SK-N-MC (cell line): ENCODE measurements at regions not wholly inside any gene's neighbourhood (a gene's known extent, or its start where the extent isn't known, plus 50 kb on each side); places are given as distances from the start of the nearest gene placed in this dataset.

Experiments
- DNase-seq: peaks from one replicate; pipeline ENCODE4 v3.0.0-alpha.2; 2011; ENCODE audit warnings: low read depth, low spot score
- H3K27ac ChIP-seq: fragments of 200-600 bp; sonication (generic); 2 replicates; pipeline ENCODE4 v1.5.1; 2016; ENCODE audit warnings: mixed run types
- H3K36me3 ChIP-seq: fragments of 200-600 bp; sonication (generic); 2 replicates; pipeline ENCODE4 v1.6.1; 2017; ENCODE audit warnings: antibody characterized with exemption, low read length, mixed read lengths; ENCODE audit not compliant: insufficient read depth
- H3K4me3 ChIP-seq: fragments of 200-600 bp; sonication (generic); 2 replicates; pipeline ENCODE4 v1.5.1; 2016
- H3K9ac ChIP-seq: fragments of 200-600 bp; sonication (generic); 2 replicates; pipeline ENCODE4 v1.8.0; 2017; ENCODE audit warnings: mixed run types, mixed read lengths; ENCODE audit not compliant: insufficient read length
- H3K9me3 ChIP-seq: fragments of 200-600 bp; sonication (generic); 2 replicates; pipeline ENCODE4 v1.6.1; 2017; ENCODE audit warnings: low read depth, mild to moderate bottlenecking, antibody characterized with exemption, low read length, moderate library complexity, mixed read lengths
- EZH2 ChIP-seq: fragments of 200-600 bp; sonication (generic); IDR thresholded peaks from one replicate; pipeline ENCODE4 v1.6.1; 2017; ENCODE audit warnings: antibody characterized with exemption
- FOXP2 ChIP-seq: optimal IDR thresholded peaks from 2 replicates; pipeline ENCODE3; 2011; ENCODE audit warnings: mild to moderate bottlenecking, moderate library complexity; ENCODE audit not compliant: insufficient read depth; ENCODE audit errors: extremely low read length, control extremely low read depth
- POLR2AphosphoS5 ChIP-seq: IDR thresholded peaks from 2 replicates; pipeline ENCODE4 v1.6.1; 2012; ENCODE audit warnings: mild to moderate bottlenecking, low read depth, low read length, borderline replicate concordance

- TF ChIP-seq FOXP2 (no peak), EZH2 (no peak), POLR2AphosphoS5 (no peak)
- no peak for DNase-seq
- Histone ChIP-seq H3K9ac (no peak overlapping the region), H3K4me3 (no peak overlapping the region), H3K36me3 (no peaks in the 10 kb centered on the region), H3K9me3 (no peaks in the 10 kb centered on the region), H3K27ac (no peak overlapping the region)
Measured at GRCh38 chr2:226127682-226128081, 671.9 kb downstream of the IRS1 start.

GRCh38 chr2:226126104-226126503 is 673.5 kb downstream of the IRS1 start:
- no peak overlapping the region for H3K9ac ChIP-seq

GRCh38 chr2:226125176-226125883 is 674.3 kb downstream of the IRS1 start:
- TF ChIP-seq FOXP2 (no peak), POLR2AphosphoS5 (no peak), EZH2 (no peak)
- Histone ChIP-seq H3K27ac (no peak overlapping the region), H3K9ac (no peak overlapping the region), H3K36me3 (no peaks in the 10 kb centered on the region), H3K4me3 (no peak overlapping the region), H3K9me3 (no peaks in the 10 kb centered on the region)
- no peak for DNase-seq

More at GRCh38 chr2:226126104-226126503, 673.5 kb downstream of the IRS1 start:
- TF ChIP-seq POLR2AphosphoS5 (no peak), FOXP2 (no peak), EZH2 (no peak)
- no peak for DNase-seq
- Histone ChIP-seq H3K36me3 (no peaks in the 10 kb centered on the region), H3K4me3 (no peak overlapping the region), H3K27ac (no peak overlapping the region), H3K9me3 (no peaks in the 10 kb centered on the region)

GRCh38 chr2:226124548-226125011 is 675.0 kb downstream of the IRS1 start:
- no peaks in the 10 kb centered on the region for H3K36me3 ChIP-seq

GRCh38 chr2:226123300-226123699 is 676.3 kb downstream of the IRS1 start:
- TF ChIP-seq POLR2AphosphoS5, result no peak
- TF ChIP-seq EZH2, result no peak
- no peak for TF ChIP-seq FOXP2
- no peak overlapping the region for H3K9ac ChIP-seq
- no peak for DNase-seq
- no peaks in the 10 kb centered on the region for H3K9me3 ChIP-seq
- H3K36me3 ChIP-seq, result no peaks in the 10 kb centered on the region
- no peak overlapping the region for H3K27ac ChIP-seq
- no peak overlapping the region for H3K4me3 ChIP-seq

More at GRCh38 chr2:226124548-226125011, 675.0 kb downstream of the IRS1 start:
- Histone ChIP-seq H3K4me3 (no peak overlapping the region), H3K27ac (no peak overlapping the region), H3K9me3 (no peaks in the 10 kb centered on the region), H3K9ac (no peak overlapping the region)
- no peak for DNase-seq
- TF ChIP-seq POLR2AphosphoS5, result no peak
- TF ChIP-seq FOXP2, result no peak
- no peak for TF ChIP-seq EZH2

- H3K4me3 ChIP-seq, result no peak overlapping the region
- no peaks in the 10 kb centered on the region for H3K9me3 ChIP-seq
- no peaks in the 10 kb centered on the region for H3K36me3 ChIP-seq
- no peak overlapping the region for H3K9ac ChIP-seq
- no peak for DNase-seq
- H3K27ac ChIP-seq, result no peak overlapping the region
- no peak for TF ChIP-seq EZH2
- no peak for TF ChIP-seq POLR2AphosphoS5
- no peak for TF ChIP-seq FOXP2
Measured at GRCh38 chr2:226122041-226122440, 677.6 kb downstream of the IRS1 start.

- H3K4me3 ChIP-seq, result no peak overlapping the region
- H3K9ac ChIP-seq, result no peak overlapping the region
- TF ChIP-seq FOXP2, result no peak
- no peak for DNase-seq
- H3K27ac ChIP-seq, result no peak overlapping the region
- H3K36me3 ChIP-seq, result no peaks in the 10 kb centered on the region
- H3K9me3 ChIP-seq, result no peaks in the 10 kb centered on the region
Measured at GRCh38 chr2:226121046-226121738, 678.4 kb downstream of the IRS1 start.

- no peaks in the 10 kb centered on the region for H3K9me3 ChIP-seq
- peak; percentile 82 for DNase-seq
- no peak overlapping the region for H3K9ac ChIP-seq
- TF ChIP-seq FOXP2 (no peak), EZH2 (no peak), POLR2AphosphoS5 (no peak; the same call in 1 of the 2 replicates)
- H3K27ac ChIP-seq, result no peak overlapping the region
- H3K4me3 ChIP-seq, result peak overlapping the region; percentile 46
- no peaks in the 10 kb centered on the region for H3K36me3 ChIP-seq
Measured at GRCh38 chr2:226118471-226119429, 680.9 kb downstream of the IRS1 start.
